PC-9 (cell line): ENCODE measurements at regions not wholly inside any gene's neighbourhood (a gene's known extent, or its start where the extent isn't known, plus 50 kb on each side); places are given as distances from the start of the nearest gene placed in this dataset.

ENCODE experiments used
- EZH2 ChIP-seq: fragments of 200-600 bp; sonication (generic); IDR thresholded peaks from 2 replicates; pipeline ENCODE4 v1.8.0; 2017; ENCODE audit warnings: antibody characterized with exemption, low read depth
- TF ChIP-seq, protein P1 (sequence below): fragments of 200-600 bp; sonication (generic); conservative IDR thresholded peaks from 2 replicates; pipeline ENCODE4 v1.6.1; 2017; ENCODE audit warnings: mixed run types, antibody characterized with exemption, mild to moderate bottlenecking, moderate library complexity

DNA sequence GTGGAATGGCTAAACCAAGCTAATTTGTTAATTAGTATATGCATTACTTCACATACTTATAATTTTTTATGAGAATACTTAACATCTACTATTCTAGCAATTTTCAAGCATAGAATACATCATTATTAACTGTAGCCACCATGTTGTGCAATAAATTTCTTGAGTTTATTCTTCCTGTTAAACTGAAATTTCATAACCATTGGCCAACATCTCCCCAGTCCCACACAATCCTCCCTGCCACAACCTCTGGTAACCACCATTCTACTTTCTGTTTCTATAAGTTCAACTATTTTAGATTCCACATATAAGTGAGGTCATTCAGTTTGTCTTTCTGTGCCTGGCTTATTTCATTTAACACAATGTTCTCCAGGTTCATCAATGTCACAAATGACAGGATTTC, 208.5 kb downstream of the PPP4R3C start:
- TF ChIP-seq, protein P1, sequence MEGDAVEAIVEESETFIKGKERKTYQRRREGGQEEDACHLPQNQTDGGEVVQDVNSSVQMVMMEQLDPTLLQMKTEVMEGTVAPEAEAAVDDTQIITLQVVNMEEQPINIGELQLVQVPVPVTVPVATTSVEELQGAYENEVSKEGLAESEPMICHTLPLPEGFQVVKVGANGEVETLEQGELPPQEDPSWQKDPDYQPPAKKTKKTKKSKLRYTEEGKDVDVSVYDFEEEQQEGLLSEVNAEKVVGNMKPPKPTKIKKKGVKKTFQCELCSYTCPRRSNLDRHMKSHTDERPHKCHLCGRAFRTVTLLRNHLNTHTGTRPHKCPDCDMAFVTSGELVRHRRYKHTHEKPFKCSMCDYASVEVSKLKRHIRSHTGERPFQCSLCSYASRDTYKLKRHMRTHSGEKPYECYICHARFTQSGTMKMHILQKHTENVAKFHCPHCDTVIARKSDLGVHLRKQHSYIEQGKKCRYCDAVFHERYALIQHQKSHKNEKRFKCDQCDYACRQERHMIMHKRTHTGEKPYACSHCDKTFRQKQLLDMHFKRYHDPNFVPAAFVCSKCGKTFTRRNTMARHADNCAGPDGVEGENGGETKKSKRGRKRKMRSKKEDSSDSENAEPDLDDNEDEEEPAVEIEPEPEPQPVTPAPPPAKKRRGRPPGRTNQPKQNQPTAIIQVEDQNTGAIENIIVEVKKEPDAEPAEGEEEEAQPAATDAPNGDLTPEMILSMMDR: no peak
- TF ChIP-seq EZH2: no peak
